BJ (cell line): ENCODE measurements at regions not wholly inside any gene's neighbourhood (a gene's known extent, or its start where the extent isn't known, plus 50 kb on each side); places are given as distances from the start of the nearest gene placed in this dataset.

ENCODE experiments used
- CTCF ChIA-PET: fragments of 350-600 bp; formaldehyde crosslinking; extraction: SDS; loops from one replicate; lab custom pipeline; 2021; ENCODE audit warnings: antibody characterized with exemption, inconsistent platforms; lab: Yijun Ruan, JAX
- POLR2A ChIA-PET: fragments of 300-600 bp; sonication (Branson Sonifier 250); formaldehyde crosslinking; extraction: SDS; loops from one replicate; lab custom pipeline; 2021; ENCODE audit warnings: antibody characterized with exemption; lab: Charles Lee
- DNase-seq: peaks from one replicate; pipeline ENCODE4 v3.0.0-alpha.2; 2011; ENCODE audit warnings: low read depth
- H3K27me3 ChIP-seq: 2 replicates; pipeline ENCODE4 v1.6.0; 2011; ENCODE audit warnings: low read length; ENCODE audit not compliant: control insufficient read depth, insufficient read depth
- H3K36me3 ChIP-seq: 2 replicates; pipeline ENCODE4 v1.5.1; 2011; ENCODE audit warnings: low read length; ENCODE audit not compliant: control insufficient read depth, insufficient read depth
- H3K4me3 ChIP-seq: 2 replicates; pipeline ENCODE4 v1.5.1; 2011; ENCODE audit warnings: low read depth, mild to moderate bottlenecking, control low read depth, low read length
- TF ChIP-seq, protein P1 (sequence below): IDR thresholded peaks from 2 replicates; pipeline ENCODE4 v1.5.1; 2011; ENCODE audit warnings: low read depth, mild to moderate bottlenecking, control low read depth, inconsistent platforms, low read length, moderate library complexity; ENCODE audit not compliant: insufficient read depth

DNA sequence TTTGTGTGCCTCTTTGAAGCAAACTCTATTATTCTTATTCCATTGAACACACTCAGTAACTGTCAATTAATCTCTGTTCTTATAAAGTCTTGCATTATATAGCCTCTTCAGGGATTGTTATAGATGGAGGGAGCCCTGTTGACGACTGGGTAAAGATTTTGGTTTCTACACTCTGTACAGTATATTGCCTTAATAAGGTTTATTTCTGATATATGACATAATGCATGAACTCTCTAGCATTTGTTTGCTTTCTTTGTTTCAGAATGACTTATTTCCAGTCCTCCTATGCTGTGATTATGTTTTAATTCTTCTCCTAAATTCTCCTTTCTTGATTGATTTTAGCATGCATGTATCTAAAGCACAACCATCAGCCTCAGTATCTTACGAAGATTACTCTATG is 494.9 kb downstream of the DIPK2A start:
- POLR2A ChIA-PET = no interaction called here

DNA sequence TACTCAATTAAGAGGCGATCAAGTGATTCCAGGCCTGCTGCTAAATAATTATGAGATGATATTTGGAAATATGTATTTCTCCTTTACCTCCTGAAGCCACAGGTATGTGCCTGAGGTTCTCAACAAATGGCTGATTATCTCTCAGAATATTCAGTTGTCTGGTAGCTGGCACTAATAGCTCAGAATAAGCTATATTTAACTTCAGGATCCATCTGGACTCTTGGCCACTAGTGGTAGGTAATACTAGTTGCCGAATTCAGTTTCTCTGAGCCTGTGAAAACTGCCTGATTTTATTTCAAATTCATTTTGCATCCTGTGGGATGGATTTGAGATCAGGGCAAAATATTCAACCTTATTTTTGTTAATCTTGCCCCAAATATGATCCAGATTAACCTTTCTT is 499.0 kb downstream of the DIPK2A start:
- Histone ChIP-seq H3K4me3 (no peak overlapping the region), H3K27me3 (no peaks in the 10 kb centered on the region), H3K36me3 (no peaks in the 10 kb centered on the region)
- DNase-seq = no peak
- POLR2A ChIA-PET = no interaction called here
- CTCF ChIA-PET = no interaction called here
- TF ChIP-seq, protein P1, sequence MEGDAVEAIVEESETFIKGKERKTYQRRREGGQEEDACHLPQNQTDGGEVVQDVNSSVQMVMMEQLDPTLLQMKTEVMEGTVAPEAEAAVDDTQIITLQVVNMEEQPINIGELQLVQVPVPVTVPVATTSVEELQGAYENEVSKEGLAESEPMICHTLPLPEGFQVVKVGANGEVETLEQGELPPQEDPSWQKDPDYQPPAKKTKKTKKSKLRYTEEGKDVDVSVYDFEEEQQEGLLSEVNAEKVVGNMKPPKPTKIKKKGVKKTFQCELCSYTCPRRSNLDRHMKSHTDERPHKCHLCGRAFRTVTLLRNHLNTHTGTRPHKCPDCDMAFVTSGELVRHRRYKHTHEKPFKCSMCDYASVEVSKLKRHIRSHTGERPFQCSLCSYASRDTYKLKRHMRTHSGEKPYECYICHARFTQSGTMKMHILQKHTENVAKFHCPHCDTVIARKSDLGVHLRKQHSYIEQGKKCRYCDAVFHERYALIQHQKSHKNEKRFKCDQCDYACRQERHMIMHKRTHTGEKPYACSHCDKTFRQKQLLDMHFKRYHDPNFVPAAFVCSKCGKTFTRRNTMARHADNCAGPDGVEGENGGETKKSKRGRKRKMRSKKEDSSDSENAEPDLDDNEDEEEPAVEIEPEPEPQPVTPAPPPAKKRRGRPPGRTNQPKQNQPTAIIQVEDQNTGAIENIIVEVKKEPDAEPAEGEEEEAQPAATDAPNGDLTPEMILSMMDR = no peak

More for the DNA sequence above, 494.9 kb downstream of the DIPK2A start:
- TF ChIP-seq, protein P1 = no peak
- no peaks in the 10 kb centered on the region for H3K36me3 ChIP-seq
- H3K27me3 ChIP-seq = no peaks in the 10 kb centered on the region
- no peak overlapping the region for H3K4me3 ChIP-seq
- CTCF ChIA-PET = interaction anchor here (1.4 kb wide), 1 partner anchor 15 kb away, joined by 4 read pairs; no protein-coding TSS in a partner anchor
- no peak for DNase-seq

DNA sequence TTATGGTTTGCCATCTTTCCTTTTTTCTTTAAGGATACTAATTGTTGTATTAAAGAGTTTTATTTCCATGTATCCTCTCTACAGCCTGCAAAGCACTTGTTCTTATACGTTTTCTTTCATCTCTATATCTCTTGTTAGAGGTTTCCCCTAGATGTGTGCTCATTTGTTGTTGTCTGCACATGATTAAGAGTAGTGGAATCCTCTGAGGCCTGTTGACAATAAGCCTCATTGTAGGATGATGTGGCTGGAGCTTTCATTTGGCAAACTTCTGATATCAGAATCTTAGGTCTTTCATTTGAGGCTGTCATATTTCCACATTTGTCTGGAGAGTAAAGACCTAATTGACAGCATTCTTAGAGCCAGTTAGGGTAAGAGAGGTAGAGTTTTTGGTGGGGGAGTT is 506.0 kb downstream of the DIPK2A start:
- ChIA-PET POLR2A (no interaction called here), CTCF (no interaction called here)
- DNase-seq = no peak
- H3K27me3 ChIP-seq = no peaks in the 10 kb centered on the region
- TF ChIP-seq, protein P1 = no peak
- no peaks in the 10 kb centered on the region for H3K36me3 ChIP-seq
- H3K4me3 ChIP-seq = no peak overlapping the region

DNA sequence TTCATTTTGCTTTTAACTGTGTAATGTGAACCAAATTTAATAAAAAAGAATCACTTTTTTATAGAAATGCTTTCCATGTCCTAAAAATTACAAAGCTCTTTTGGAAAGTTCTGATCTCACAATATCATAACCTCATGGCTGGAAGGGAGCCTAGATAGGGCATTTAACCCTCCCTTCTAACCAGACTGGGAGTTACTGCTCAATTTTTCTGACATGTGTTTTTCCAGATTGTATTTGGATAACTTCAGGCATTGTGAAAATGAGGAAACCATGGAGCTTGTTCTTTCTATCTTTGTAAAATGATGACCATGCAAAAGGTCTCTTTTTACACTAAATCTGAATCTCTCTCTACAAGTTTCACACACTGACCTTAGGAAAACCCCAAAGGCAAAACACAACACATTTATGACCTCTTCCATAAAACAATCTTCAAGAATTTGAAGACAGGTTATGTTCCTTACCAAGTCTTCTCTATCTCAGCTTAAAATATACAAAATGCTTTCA is 508.8 kb downstream of the DIPK2A start:
- ChIA-PET CTCF (no interaction called here), POLR2A (no interaction called here)
- Histone ChIP-seq H3K4me3 (no peak overlapping the region), H3K27me3 (no peaks in the 10 kb centered on the region), H3K36me3 (no peaks in the 10 kb centered on the region)
- TF ChIP-seq, protein P1 = no peak
- DNase-seq = no peak

DNA sequence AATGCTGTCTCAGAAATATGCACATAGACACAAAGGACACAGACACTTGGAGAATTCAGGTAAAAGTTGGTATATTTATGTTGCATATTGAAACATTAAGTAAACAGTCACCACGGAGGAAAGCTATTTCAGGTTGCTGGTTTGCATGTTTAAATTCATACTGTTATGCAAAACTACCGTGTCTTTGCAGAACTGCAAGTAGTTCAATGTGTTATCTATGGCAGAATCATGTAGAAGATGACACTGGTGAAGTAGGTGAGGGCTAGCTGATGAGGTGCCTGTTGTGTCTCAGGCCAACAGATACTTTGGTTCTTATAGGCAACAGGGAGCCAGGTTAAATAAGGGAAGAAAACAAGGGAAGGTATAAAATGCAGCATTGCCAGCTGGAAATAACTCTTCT is 511.3 kb downstream of the DIPK2A start:
- Histone ChIP-seq H3K4me3 (no peak overlapping the region), H3K36me3 (no peaks in the 10 kb centered on the region), H3K27me3 (no peaks in the 10 kb centered on the region)
- CTCF ChIA-PET = interaction anchor here (1.9 kb wide), 1 partner anchor 8 kb away, joined by 4 read pairs; no protein-coding TSS in a partner anchor
- POLR2A ChIA-PET = no interaction called here
- TF ChIP-seq, protein P1 = no peak
- DNase-seq = no peak
